ENCODE measurements at regions not wholly inside any gene's neighbourhood (a gene's known extent, or its start where the extent isn't known, plus 50 kb on each side); places are given as distances from the start of the nearest gene placed in this dataset.

GRCh38 chr15:99921101-99921500 lies 187.9 kb upstream of the LYSMD4 start:
- no peak for DNase-seq

DNA sequence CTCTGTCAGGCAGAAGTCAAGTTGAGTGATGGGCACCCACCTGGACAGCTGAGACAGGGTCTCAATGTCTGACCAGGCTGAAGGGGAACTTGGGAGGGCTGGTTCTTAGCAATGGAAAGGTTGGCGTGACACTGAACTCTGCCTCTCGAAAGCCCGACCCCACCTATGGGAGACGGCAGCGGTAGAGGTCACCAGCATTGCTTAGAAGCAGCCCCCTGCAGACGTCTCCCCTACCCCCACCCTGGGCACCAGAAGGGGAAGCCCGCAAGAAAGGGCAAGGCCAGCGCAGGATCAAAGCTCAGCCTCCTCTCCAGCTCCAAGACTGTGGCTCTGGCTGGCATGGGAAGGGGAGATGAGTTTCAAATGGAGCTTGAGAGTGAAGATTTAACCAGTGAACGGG lies 184.8 kb upstream of the LYSMD4 start:
- DNase-seq = no peak

DNA sequence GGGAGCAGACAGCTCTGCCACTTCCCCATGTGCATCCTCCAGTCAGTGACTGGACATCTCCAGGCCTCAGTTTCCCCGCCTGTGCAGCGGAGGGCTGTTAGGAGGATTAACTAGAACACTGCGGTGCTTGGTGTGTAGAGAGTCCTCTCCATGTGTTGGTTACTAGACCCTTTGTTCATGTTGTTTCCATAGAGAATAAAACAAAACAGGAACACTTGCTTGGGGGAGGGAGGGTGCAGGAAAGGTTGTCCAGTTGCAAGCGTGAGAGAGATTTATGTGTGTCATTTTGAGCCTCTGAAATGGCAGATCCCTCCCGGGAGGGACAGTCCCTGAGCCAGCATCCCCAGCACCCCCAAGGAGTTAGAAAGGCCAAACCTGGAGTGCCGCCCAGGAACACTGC lies 184.0 kb upstream of the LYSMD4 start:
- DNase-seq = peak in 1 of 3 donors; percentile 14

DNA sequence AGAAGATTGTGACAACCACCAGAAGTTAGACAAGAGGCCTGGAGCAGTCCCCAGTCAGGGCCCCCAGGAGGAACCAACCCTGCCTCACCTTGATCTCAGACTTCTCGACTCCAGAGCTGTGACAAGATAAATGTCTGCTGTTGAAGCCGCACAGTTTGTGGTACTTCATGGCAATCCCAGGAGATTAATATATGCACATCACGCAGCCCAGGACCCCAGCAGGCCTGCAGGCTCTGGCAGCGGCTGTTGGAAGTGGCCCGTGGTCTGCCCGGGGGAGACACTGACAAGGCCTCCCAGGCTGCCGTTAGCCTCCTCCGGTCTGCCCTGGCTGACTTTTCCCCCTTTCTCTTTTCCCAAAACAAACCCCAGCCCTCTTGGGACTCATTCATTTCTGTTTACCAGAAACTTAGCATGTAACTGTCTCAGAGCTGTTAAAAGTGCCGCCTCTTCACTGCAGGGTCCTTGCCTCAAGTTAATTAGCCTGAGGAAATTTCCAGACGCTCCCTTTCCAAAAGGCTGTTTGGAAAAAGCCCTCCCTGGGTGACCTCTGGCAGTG lies 183.5 kb upstream of the LYSMD4 start:
- no peak for DNase-seq

GRCh38 chr15:99914723-99915122 lies 181.5 kb upstream of the LYSMD4 start:
- peak in 1 of 3 donors; percentile 25 for DNase-seq

GRCh38 chr15:99911816-99912215 lies 178.6 kb upstream of the LYSMD4 start:
- peak in 2 of 3 donors; percentile 31 to 35 for DNase-seq

- DNase-seq = no peak
Observed at GRCh38 chr15:99909592-99910295, 176.5 kb upstream of the LYSMD4 start.

DNA sequence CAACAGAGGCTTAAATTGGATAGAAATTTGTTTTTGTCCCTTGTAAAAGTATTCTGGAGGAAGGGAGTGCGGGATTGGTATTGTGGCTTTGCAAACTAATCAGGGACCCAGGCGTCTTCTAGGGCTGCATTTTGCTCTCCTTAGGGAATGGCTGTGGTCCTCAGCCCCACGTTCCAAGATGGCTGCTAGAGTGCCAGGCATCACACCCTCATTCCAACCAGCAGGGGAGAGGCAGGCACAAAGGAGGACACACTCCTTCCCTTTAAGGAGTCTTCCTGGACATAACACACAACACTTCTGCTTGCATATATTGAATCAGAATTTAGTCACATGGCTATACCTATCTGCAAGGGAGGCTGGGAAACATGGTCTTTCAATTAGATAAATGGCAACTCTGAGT lies 174.5 kb upstream of the LYSMD4 start:
- DNase-seq = no peak

DNA sequence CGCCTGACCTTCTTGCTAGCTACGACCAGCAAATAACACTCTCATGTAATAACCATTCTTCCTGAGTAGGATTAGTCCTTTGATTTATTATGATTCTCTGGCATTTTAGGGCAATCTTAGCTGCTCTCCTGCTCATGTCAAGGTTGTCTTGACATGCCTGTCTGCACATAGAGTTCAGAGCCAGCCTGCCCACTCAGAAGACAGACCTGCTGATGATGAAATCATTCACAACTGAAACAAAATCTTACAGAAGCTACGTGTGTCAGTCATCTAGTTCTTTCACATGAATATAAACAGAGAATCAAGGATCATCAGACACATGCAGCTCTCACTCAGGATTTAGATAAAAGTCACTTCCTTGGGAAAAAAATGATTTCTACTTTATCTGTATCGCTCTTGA lies 173.6 kb upstream of the LYSMD4 start:
- no peak for DNase-seq

DNA sequence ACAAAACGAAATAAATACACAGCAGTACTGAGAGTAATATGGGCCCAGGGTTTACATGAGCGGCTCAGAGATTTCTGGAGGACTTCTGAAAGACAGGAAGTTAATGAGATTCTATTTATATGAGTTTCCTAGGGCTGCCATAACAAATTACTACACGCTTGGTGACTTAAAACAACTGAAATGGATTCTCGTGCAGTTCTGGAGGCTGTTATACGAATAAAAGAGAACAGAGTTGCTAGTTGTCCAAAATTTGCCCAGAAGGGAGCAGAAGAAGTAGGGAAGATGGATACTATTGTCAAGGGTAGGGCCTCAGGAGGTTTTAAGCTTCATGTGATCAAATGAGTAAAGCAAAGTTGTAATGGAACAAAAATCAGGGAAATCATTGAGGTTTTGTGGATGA lies 173.1 kb upstream of the LYSMD4 start:
- no peak for DNase-seq

- DNase-seq = no peak
Observed at GRCh38 chr15:99902248-99902928, 169.2 kb upstream of the LYSMD4 start.

- DNase-seq = no peak
Observed at GRCh38 chr15:99895956-99896311, 162.7 kb upstream of the LYSMD4 start.

DNA sequence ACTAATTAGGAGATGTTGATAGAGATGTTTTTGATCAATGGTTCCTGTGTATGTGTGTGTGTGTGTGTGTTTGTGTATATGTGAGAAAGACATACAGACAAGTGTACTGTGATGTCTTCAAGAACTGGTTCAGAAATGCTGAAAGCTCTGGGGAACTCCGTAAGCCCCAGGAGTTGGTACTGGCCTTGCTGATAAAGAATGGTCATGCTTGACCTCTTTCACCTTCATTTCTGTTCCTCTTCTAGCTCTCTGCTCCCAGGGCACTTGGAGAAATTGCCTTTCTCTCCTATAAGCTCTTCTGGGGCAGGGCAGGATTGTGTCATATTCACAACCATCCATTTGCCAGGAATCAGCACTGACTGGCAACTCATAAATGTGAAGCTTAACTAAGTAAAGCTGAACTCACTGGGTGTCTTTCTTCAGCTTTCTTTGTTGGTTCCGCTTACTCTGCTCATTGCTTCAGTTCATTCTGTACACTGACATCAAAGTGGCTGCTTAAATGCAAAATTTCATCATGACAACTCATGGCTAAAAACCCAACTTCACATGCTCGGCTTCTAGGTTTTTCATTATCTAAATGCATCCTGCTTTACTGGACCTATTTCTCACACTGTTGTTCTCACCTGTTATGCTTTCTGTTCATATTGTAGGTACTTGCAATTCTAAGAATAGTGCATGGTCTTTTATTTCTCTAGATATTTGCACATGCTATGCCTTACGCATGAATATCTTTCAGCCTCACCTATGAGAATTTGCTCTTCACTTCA lies 162.1 kb upstream of the LYSMD4 start:
- DNase-seq = no peak

DNA sequence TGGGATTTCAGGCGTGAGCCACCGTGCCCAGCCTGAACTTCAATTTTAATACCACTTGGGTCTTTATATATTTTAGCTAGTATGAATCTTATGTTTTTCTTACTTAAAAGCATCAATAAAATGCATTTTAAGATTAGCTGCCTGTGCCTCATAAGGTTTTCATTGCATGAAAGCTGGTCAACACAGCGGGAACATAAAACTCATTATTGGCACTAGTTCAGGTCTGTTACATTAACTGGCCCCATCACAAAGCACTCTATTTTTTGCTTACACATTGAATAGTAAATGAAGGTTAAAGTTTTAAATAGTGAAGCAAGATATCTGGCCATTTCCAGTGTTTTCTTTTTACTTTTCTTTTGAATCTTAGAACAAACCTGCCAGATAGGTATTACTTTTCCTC lies 145.6 kb upstream of the LYSMD4 start:
- DNase-seq = no peak

DNA sequence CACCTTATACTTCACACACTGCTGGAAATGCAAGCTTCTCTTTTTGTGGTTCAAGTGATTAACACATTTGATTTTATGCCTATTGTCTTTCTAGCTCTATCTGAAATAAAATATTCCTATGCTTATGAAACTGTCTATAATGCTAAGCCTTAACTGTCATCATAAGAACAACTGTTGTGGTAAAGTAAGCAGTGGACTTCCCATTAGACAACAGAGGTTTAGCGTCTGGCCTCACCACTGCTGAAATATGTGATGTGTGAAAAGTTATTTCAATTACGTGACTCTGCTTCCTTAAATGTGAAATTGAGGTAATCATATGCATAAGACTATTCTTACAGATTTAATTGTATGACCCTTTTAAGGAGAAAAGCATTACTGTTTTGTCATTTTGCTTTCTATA lies 140.2 kb upstream of the LYSMD4 start:
- DNase-seq = no peak

GRCh38 chr15:99863550-99864198 lies 130.4 kb upstream of the LYSMD4 start:
- DNase-seq = no peak

DNA sequence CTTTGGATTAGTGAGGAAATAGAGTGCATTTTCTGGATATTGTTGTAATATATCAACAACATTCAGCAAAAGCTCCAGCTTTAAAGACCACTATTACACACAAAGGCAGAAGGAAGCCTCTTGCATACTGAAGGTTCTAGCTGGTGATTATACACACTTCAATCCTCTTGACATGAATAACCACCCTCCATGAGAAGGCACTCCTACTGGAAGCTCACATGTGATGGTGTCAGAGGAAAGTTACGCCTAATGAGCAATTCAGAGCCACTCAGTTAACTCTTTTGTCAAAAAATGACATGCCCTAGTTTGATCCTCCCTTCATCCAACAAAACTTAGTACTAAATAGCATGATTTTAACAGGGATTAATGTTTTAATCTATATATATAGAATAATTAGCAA lies 124.6 kb upstream of the LYSMD4 start:
- DNase-seq = no peak

- DNase-seq = no peak
Observed at GRCh38 chr15:99850517-99850916, 117.3 kb upstream of the LYSMD4 start.

DNA sequence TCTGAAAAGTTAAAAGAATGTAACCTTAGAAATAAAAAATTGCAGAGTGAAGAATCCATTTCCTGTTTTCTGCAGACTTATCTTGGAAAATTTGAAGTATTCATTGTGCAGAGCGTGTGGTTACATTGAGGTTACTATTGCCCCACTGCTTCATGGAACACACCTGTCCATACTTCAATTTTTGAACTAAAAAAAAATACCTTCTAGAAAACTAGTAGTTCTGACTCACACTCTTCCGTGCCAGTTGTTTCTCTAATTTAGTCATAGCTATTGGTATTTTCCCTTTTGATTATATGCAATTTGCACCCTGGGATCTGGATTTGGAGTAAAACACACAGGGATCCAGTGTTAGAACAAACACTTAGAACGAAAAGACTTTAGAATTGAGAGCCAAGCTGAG lies 111.8 kb upstream of the LYSMD4 start:
- DNase-seq = no peak

GRCh38 chr15:99844150-99844549 lies 110.9 kb upstream of the LYSMD4 start:
- DNase-seq = no peak

DNA sequence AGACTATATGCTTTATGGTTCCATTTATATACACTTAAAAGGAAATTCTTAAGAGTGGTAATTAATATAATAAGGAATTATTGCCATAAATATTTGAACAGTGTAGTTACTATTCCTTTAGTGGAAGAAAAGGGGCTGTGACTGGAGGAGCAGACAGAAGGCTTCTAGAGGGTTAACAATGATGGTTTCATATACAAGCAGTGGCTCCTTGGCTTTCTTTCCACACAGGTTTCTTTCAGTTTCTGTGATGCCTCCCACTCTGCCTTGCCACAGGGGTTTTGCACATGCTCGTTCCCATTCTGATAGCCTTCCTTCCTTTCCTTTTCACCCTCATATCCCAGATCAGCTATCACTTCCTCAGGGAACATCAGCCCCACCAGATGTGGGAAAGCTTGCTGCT lies 108.8 kb upstream of the LYSMD4 start:
- DNase-seq = no peak

DNA sequence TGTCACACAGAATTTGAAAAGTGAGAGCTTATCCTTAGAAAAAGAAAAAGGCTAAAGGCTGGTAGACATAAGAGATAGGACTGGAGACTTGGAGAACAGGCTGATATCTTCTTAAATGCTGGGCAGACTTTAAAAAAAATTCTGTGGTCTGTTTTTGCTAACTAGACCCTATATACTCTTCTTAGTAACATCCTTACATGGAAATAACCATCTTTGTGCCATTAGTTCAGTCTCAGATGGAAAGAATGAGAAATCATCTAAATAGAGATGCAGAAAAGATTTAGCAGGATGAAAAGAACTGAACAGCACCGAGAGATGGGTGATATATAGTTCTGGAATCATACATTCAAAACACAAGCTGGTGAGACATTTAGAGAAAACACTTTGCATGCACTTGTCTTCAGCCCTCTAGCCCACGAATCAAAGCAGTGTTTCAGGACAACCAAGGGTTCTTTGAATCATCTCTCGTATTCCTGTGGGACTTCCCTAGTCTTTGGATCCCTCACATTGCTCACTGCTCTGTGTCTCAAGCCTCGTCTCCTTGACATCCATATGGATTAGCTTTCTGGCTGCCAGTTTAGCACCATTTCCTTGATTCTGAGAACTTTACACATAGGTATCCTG lies 93.0 kb upstream of the LYSMD4 start:
- DNase-seq = no peak

DNA sequence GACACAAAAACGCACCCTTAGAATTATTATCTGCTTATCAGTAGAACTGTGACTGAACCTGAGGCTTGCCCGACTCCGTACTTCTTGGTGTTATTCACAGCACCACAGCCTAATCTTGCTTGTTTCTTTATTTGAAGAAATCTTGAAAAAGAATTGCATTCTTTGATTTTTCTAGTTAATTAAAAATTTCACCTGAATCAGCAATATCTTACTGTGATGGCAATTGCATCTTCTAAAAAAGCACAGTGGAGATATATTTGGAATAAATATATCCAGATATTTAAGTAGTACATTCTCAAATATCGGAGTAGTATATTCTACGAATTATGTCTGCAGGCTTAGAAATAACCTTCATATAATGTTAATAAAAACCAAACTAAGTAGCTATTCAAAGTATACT lies 90.1 kb upstream of the LYSMD4 start:
- DNase-seq = no peak
